KMS-11 (cell line): ENCODE measurements at regions not wholly inside any gene's neighbourhood (a gene's known extent, or its start where the extent isn't known, plus 50 kb on each side); places are given as distances from the start of the nearest gene placed in this dataset.

Experiments used
- H2AFZ ChIP-seq: fragments of 200-600 bp; sonication (generic); 2 replicates; pipeline ENCODE4 v1.6.1; 2016; ENCODE audit warnings: antibody characterized with exemption, mixed run types, low read depth
- H3K27ac ChIP-seq: fragments of 200-600 bp; sonication (generic); 2 replicates; pipeline ENCODE4 v1.6.1; 2016; ENCODE audit warnings: mild to moderate bottlenecking, mixed run types
- H3K27me3 ChIP-seq: fragments of 200-600 bp; sonication (generic); 2 replicates; pipeline ENCODE4 v1.6.1; 2017; ENCODE audit warnings: mild to moderate bottlenecking, low read depth, mixed run types, moderate library complexity; ENCODE audit not compliant: insufficient read depth
- H3K36me3 ChIP-seq: fragments of 200-600 bp; sonication (generic); 2 replicates; pipeline ENCODE4 v1.6.1; 2017; ENCODE audit warnings: mild to moderate bottlenecking, mixed run types; ENCODE audit not compliant: insufficient read depth
- H3K4me1 ChIP-seq: fragments of 200-600 bp; sonication (generic); 2 replicates; pipeline ENCODE4 v1.6.1; 2016; ENCODE audit warnings: mild to moderate bottlenecking, low read depth, mixed run types; ENCODE audit not compliant: poor library complexity, severe bottlenecking
- H3K4me2 ChIP-seq: fragments of 200-600 bp; sonication (generic); 2 replicates; pipeline ENCODE4 v1.7.0; 2016; ENCODE audit warnings: mild to moderate bottlenecking, mixed run types
- H3K4me3 ChIP-seq: fragments of 200-600 bp; sonication (generic); IDR thresholded peaks from 2 replicates; pipeline ENCODE4 v1.6.1; 2017; ENCODE audit warnings: low read depth, low read length, mixed read lengths; ENCODE audit not compliant: insufficient read depth
- H3K79me2 ChIP-seq: fragments of 200-600 bp; sonication (generic); 2 replicates; pipeline ENCODE4 v1.6.1; 2016; ENCODE audit warnings: low read depth, mixed run types; ENCODE audit not compliant: insufficient read depth
- H3K9ac ChIP-seq: fragments of 200-600 bp; sonication (generic); 2 replicates; pipeline ENCODE4 v1.6.1; 2016; ENCODE audit warnings: mild to moderate bottlenecking, mixed run types
- H4K20me1 ChIP-seq: fragments of 200-600 bp; sonication (generic); 2 replicates; pipeline ENCODE4 v1.6.1; 2016; ENCODE audit warnings: mild to moderate bottlenecking, mixed run types; ENCODE audit not compliant: insufficient read depth
- CTCF ChIP-seq: fragments of 200-600 bp; sonication (generic); conservative IDR thresholded peaks from 2 replicates; pipeline ENCODE4 v1.6.1; 2017; ENCODE audit warnings: low read depth, mild to moderate bottlenecking, antibody characterized with exemption, low read length, moderate library complexity, mixed read lengths

GRCh38 chr16:87163637-87164036, 153.6 kb downstream of the C16orf95 start:
- H3K4me3 ChIP-seq: no peak overlapping the region
- TF ChIP-seq CTCF: no peak
- no peaks in the 10 kb centered on the region for H3K36me3 ChIP-seq
- no peaks in the 10 kb centered on the region for H3K79me2 ChIP-seq
- no peak overlapping the region for H3K4me2 ChIP-seq
- peaks cover 13% of the 10 kb centered on the region; the same call in 1 of the 2 replicates for H3K27me3 ChIP-seq
- H2AFZ ChIP-seq: no peak overlapping the region
- H3K27ac ChIP-seq: no peak overlapping the region
- H4K20me1 ChIP-seq: no peaks in the 10 kb centered on the region
- H3K4me1 ChIP-seq: no peaks in the 10 kb centered on the region
- H3K9ac ChIP-seq: no peak overlapping the region

- Histone ChIP-seq H2AFZ (no peak overlapping the region), H3K9ac (no peak overlapping the region), H3K27ac (no peak overlapping the region)
Measured at GRCh38 chr16:87165151-87165550, 152.0 kb downstream of the C16orf95 start.

GRCh38 chr16:87165885-87166284, 151.3 kb downstream of the C16orf95 start:
- H4K20me1 ChIP-seq: no peaks in the 10 kb centered on the region
- H3K4me2 ChIP-seq: no peak overlapping the region
- H3K27ac ChIP-seq: no peak overlapping the region
- H3K36me3 ChIP-seq: no peaks in the 10 kb centered on the region
- H3K27me3 ChIP-seq: peaks cover 10% of the 10 kb centered on the region; the same call in 1 of the 2 replicates
- no peak overlapping the region for H3K9ac ChIP-seq
- no peak for TF ChIP-seq CTCF
- H3K4me1 ChIP-seq: no peaks in the 10 kb centered on the region
- no peaks in the 10 kb centered on the region for H3K79me2 ChIP-seq
- no peak overlapping the region for H3K4me3 ChIP-seq
- H2AFZ ChIP-seq: no peak overlapping the region

More at GRCh38 chr16:87165151-87165550, 152.0 kb downstream of the C16orf95 start:
- Histone ChIP-seq H3K4me3 (no peak overlapping the region), H3K36me3 (no peaks in the 10 kb centered on the region), H3K4me1 (no peaks in the 10 kb centered on the region), H4K20me1 (no peaks in the 10 kb centered on the region), H3K4me2 (no peak overlapping the region), H3K27me3 (peaks cover 11% of the 10 kb centered on the region; the same call in 1 of the 2 replicates), H3K79me2 (no peaks in the 10 kb centered on the region)
- TF ChIP-seq CTCF: no peak

GRCh38 chr16:87166321-87166720, 150.9 kb downstream of the C16orf95 start:
- H3K79me2 ChIP-seq: no peaks in the 10 kb centered on the region
- TF ChIP-seq CTCF: no peak
- H3K4me2 ChIP-seq: no peak overlapping the region
- H3K4me1 ChIP-seq: no peaks in the 10 kb centered on the region
- H3K27me3 ChIP-seq: peaks cover 10% of the 10 kb centered on the region; the same call in 1 of the 2 replicates
- no peak overlapping the region for H3K9ac ChIP-seq
- no peak overlapping the region for H3K4me3 ChIP-seq
- H2AFZ ChIP-seq: no peak overlapping the region
- H3K36me3 ChIP-seq: no peaks in the 10 kb centered on the region
- no peak overlapping the region for H3K27ac ChIP-seq
- H4K20me1 ChIP-seq: no peaks in the 10 kb centered on the region

GRCh38 chr16:87166934-87167333, 150.3 kb downstream of the C16orf95 start:
- H3K36me3 ChIP-seq: no peaks in the 10 kb centered on the region
- H3K4me3 ChIP-seq: no peak overlapping the region
- H3K27ac ChIP-seq: no peak overlapping the region
- no peaks in the 10 kb centered on the region for H3K4me1 ChIP-seq
- H4K20me1 ChIP-seq: no peaks in the 10 kb centered on the region
- H3K27me3 ChIP-seq: peaks cover 10% of the 10 kb centered on the region; the same call in 1 of the 2 replicates
- no peak overlapping the region for H2AFZ ChIP-seq
- no peak overlapping the region for H3K4me2 ChIP-seq
- no peak overlapping the region for H3K9ac ChIP-seq
- no peaks in the 10 kb centered on the region for H3K79me2 ChIP-seq
- TF ChIP-seq CTCF: no peak
